GM10266 (cell line): ENCODE measurements at regions not wholly inside any gene's neighbourhood (a gene's known extent, or its start where the extent isn't known, plus 50 kb on each side); places are given as distances from the start of the nearest gene placed in this dataset.
A peak's percentile ranks its signal among the peaks of the same experiment; 100 is the strongest.

Experiments used
- DNase-seq: peaks from one replicate; pipeline ENCODE4 v3.0.0; 2012; ENCODE audit errors: extremely low spot score
- CTCF ChIP-seq: IDR thresholded peaks from 2 replicates; pipeline ENCODE4 v1.5.1; 2012; ENCODE audit warnings: mild to moderate bottlenecking, low read depth; ENCODE audit not compliant: control insufficient read depth, insufficient read depth; ENCODE audit errors: missing control alignments

- no peak for TF ChIP-seq CTCF
- no peak for DNase-seq
These were observed 574.7 kb downstream of the USP25 start for GRCh38 chr21:16304174-16305095.

- no peak for DNase-seq
- TF ChIP-seq CTCF: no peak
These were observed 575.9 kb downstream of the USP25 start for GRCh38 chr21:16305686-16306085.

- no peak for TF ChIP-seq CTCF
- DNase-seq: no peak
These were observed 577.5 kb downstream of the USP25 start for GRCh38 chr21:16307256-16307655.

GRCh38 chr21:16308269-16308668 lies 578.5 kb downstream of the USP25 start:
- TF ChIP-seq CTCF: no peak

GRCh38 chr21:16309250-16309971 lies 579.6 kb downstream of the USP25 start:
- DNase-seq: no peak
- TF ChIP-seq CTCF: no peak

More at GRCh38 chr21:16308269-16308668, 578.5 kb downstream of the USP25 start:
- peak; percentile 8 for DNase-seq

GRCh38 chr21:16310176-16310575 lies 580.4 kb downstream of the USP25 start:
- no peak for TF ChIP-seq CTCF
- no peak for DNase-seq

- DNase-seq: no peak
These were observed 581.4 kb downstream of the USP25 start for GRCh38 chr21:16311229-16311628.

More at GRCh38 chr21:16311229-16311628, 581.4 kb downstream of the USP25 start:
- TF ChIP-seq CTCF: no peak
